GM19328 (cell line): ENCODE measurements at regions not wholly inside any gene's neighbourhood (a gene's known extent, or its start where the extent isn't known, plus 50 kb on each side); places are given as distances from the start of the nearest gene placed in this dataset.

ENCODE experiments used
- ATAC-seq: cut with Tn5 transposase; IDR thresholded peaks from one replicate; pipeline ENCODE4 v1.9.1; 2021; ENCODE audit warnings: mild to moderate bottlenecking, moderate library complexity; ENCODE audit not compliant: unreplicated experiment

DNA sequence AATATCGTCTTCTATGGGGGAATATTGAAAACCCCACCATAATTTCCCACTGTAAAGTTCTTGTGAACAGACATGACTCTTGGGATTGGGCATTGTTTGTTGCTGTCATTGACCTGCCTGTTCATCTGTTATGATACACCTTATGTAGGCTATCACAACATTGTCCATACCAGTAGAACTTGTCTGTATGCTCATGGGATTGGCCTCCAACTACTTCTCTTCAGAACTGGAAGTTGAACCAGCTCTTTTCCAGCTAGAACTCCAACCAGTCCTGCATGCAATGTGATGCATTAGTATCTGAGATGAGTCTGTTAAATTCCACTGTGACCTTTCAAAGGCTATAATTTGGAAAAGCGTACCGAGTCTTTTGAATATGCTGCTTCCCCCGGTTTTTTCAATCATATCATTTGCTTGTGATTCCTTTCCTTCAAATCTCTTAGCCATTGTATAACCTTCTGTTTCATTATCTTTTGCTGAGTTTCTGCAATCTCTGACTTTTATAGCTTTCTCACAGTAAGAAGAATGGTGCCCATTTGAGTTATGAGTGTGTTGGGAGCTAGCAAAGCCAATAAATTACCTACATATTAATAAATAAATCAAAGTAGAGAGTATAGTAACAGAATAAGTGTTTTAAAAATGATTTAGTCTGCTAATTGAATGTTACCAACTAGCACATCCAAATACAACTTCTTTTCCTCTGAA, 101.9 kb downstream of the PLK2 start:
- no peak for ATAC-seq

DNA sequence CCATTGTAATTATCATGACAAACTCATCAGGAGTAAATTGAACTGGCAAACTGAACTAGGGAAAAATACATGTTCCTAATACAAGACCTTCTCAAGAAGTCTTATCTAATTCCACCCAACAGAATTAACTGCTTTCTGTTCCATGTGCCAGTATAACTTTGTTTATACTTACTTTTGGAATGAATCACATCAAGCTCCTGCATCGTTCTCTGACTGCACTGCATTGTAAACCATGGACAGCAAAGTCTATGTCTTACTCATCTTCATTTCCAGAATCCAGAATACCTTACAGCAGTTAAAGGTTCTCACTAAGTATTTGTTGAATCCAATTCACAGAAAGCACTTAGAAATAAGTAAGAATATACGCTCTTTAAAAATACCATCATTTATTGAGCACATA, 102.8 kb downstream of the PLK2 start:
- no peak for ATAC-seq

DNA sequence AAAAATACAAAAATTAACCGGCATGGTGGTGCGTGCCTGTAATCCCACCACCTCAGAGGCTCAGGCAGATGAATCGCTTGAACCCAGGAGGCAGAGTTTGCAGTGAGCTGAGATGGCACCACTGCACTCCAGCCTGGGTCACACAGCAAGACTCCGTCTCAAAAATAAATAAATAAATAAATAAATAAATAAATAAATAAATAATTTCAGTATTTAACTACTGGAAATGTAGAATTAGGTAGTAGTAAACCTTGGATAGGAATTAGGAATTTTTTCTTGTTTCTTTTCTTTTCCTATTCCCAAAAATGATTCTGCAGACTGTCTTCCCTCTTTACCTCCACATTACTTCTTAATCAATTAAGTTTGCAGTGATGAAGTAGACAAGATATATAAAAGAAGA, 103.2 kb downstream of the PLK2 start:
- no peak for ATAC-seq

DNA sequence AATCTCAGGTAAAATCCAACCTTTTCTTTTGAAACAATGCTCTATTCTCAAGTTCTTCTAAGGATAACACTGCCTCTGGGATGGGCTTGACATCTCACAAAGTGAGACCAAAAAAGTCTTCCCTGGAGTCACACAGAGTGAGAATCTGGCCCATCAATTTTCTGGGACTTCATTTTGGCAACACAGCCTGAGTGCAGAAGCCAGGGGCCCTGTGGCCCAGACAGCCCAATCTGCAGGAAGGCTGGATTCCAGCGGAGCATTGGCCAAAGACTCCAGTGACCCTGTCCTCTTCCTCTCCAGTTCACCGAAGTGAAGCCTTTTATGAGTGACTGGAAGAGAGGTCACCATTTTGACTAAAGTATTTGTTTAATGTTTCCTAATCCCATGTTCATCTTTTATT, 105.1 kb downstream of the PLK2 start:
- no peak for ATAC-seq

DNA sequence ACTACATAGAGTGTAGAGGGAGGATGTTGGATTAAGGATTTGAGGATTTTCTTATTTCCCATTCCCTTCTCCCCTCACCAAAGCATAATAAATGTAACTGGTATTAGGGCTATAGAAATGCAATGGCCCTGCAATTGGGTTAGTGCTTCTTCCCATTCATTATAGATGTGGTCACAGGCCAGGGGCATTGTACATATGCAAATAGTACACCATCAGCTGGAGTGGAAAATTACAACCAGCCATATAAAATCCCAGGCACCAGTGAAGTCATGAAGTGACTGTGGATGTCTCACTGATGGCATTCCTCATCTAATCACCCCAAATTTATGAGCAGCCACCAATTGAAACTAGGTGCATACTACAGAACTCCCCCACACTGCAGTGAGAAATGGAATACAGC, 105.9 kb downstream of the PLK2 start:
- no peak for ATAC-seq

DNA sequence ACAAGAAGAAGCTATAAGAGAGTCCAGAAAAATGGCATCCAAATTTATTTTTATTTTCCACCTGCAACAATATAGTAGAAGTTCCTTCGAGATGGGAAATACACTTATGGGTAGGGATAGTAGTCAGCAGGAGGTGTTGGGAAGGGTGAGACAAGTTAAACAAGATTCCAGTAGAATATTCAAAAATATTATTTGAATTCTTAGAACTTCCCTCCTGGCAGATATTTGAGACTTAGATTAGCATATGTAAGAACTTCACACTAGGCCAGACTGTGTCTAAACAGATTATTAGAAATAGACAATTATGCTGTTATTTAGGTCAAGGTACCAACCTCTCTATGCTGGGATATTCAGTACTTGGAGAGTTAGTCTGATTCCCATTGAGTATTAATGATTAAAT, 108.7 kb downstream of the PLK2 start:
- ATAC-seq: no peak

DNA sequence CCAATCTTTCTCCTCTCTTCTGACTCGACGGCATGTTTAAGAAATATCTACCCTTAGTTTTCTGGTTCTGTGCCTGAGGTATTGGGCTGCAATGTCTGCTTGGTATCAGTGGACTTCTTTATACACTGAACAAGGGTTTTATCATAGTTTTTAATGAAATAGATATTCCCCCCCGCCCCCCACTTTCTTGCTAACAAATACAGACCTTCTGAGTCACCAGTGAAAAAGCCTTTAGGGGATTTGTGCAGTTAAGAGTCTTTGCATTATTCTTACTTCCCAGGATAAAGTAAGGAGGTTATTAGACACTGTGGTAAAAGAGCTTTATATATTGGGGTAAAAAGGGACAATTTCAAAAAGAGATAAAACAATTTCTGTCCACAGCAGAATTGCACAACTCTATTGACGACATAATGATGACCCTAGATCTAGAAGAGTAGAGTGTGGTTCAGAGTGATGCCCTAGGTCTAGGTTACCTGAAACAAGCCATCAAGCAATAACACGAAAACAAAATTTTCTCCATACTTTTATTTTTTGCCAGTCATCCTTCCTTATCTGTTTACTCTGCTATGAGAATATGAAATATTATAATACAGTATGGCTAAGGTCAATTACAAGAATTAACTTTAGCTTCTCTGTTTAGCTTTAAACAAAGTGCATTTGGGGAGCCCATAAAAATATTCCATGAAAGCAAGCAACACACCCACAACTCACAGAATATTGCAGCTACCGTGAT, 110.7 kb downstream of the PLK2 start:
- ATAC-seq: no peak

DNA sequence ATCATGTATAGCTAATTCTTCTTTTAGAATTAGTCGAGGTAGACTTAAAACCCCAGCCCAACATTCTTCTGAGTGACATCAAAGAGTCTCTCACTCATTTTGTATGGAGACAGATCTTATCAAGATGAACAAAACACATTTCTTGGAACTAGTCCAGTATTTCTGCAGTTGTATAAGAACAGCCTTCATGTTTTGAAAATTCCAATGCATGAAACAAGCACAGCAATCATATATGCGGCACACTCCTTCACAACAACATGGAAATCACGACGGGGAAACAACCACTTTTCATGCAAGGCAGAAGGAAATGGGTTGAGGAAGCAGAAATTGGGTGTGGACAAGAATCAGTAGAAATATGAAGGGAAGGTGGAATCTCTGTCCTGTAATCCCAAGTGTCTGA, 113.8 kb downstream of the PLK2 start:
- ATAC-seq: no peak

DNA sequence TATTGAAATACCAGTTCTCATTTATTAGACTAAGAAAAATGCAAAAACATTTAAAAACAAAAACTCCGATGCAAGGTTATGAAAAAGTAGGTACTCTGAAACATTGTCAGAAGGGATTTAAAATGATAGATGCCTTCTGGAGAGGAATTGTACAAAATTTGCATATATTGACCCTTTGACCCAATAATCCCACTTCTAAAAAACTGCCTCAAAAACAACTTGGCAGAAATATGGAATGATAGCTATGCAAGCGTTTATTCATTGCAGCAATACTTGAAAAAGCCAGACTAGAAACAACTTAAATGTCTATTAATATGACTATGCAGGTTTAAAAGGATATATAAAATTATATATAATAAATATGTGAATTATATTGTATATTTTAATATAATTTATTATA, 118.4 kb downstream of the PLK2 start:
- ATAC-seq: no peak

DNA sequence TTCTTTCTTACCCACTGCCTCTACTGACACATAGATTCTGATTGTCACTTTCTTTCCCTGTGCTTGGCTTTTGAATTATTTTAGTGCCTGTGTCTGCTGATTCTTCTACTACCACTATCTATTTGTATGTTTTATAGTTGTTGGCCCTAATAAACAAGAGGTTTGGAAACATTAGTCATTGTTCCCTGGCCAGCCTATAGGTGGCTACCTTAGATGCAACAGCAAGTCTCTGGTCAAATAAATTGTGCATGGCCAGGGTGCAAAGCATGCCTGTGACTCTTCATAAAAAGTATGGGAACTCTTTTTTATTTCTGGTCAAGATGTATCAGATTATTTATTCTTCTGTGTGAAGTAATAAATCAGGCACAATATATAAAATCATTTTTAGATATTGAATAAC, 124.4 kb downstream of the PLK2 start:
- no peak for ATAC-seq

DNA sequence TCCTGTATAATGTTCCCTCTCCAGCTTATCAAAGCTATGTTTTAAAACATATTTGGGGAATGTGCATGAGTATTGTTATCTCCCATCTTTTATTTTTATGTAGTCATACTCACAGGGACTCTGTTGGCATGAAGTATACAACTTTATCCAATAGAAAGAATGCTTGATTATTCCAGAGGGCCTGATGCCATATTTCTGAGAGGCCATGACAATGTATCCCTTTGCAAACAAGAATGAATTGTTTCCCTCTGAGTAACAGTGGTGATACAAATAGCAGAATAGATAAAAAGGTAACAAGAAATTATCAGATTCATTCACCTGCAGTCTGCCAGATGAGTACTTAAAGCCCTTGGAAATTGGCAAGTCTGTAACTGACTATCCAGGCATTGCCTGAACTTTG, 125.9 kb downstream of the PLK2 start:
- ATAC-seq: no peak

DNA sequence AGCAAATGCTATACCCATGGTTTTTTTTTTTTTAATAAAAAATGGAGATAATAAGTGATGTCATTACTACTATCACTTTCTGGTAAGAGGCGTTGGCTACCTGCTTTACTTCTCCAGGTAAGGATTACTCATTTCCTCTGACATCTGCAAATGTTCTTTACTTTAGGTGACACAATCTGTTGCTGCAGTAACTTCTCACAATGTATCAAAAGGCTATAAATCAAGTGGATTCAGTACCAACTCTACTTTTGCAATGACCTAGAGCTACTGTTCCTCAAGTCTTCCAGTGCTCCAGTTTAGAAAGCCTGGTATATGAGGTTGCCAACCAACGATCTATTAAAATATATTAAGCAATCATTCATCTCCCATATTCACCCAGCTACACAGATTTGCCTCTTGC, 129.1 kb downstream of the PLK2 start:
- no peak for ATAC-seq

DNA sequence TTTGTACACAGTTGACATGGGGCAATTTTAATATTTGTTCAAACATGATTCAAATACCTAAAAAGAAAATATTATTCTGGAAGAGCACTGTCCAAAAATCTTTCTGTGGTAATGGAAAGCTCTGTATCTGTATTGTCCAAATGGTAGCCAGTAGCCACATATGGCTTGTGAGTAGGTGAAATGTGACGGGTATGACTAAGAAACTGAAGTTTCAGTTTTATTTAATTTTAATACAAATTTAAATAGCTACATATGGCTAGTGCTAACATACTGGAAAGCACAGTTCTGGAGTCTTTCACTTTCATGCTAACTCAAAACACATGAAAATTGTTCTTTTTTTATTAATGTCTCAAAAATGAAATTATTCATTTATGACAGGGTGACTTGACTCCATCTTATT, 132.6 kb downstream of the PLK2 start:
- no peak for ATAC-seq

DNA sequence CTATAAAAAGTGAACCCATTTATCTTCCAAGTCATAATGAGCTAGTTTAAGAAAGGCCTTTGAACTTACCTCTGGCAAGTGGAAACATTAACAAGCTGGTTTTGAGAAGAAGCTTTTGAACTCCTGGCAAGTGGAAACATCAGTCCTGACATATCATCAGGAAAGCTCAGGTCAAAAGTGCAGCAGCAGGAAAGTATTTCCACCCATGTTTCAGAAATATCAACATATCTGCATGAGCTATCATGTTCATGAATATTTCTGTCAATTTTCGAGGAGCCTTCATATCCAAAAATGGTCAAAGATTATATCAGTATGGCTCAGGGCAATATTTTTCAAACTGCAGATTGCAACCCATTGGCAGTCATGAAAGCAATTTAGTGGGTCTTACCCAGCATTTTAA, 133.9 kb downstream of the PLK2 start:
- no peak for ATAC-seq

DNA sequence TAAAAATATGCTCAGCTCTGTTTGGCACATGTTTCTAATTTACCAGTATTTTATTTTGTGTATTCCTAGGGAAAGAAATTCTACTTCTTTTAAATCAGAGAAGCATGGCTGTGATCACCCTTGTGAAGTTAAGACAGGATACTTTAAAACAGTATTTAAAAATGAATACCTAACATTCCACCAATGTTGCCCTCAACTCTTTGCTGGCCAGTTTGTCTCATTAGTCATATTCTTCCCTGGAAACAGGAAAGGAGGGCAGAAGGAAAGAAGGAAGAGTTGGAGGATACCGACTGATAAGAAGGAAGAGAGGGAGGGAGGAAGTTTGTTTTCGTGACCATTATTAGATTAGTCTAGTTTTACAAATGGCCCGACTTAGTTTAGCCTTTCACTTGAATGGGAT, 137.4 kb downstream of the PLK2 start:
- no peak for ATAC-seq

DNA sequence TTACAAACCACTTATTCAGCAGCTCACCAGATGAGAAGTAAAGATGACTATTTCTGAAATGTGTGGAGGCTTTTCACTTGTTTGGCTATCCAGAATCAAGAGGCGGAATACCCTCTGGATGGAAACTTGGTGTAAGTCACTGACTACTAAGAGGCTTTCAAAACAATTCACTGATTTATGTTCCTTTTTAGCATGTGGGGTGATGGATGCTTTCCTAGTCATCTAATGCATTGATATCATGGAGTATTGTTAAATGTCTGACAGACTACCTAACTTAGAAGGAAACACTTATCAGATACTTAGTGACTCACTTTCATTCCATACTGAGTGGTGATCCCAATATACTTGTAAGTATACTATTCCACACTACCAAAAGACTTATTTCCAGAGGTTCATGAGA, 141.4 kb downstream of the PLK2 start:
- ATAC-seq: no peak

DNA sequence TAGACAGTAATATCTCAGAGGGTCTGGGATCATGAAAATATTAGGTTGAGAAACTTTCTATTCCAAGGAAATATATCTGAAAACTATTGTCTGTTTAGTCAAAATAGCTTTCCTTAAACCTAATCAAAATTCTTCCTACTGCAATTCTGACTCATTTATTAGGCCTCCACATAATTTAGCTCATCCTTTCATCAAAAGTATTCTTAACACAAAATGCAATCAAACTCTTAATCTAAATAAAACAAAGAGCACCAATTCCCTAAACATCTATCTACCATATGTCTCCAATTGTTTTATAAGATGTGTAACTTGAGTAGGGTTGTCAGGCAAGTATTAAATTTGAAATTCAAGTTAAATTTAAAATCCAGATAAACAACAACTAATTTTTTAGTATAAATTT, 142.1 kb downstream of the PLK2 start:
- ATAC-seq: no peak

DNA sequence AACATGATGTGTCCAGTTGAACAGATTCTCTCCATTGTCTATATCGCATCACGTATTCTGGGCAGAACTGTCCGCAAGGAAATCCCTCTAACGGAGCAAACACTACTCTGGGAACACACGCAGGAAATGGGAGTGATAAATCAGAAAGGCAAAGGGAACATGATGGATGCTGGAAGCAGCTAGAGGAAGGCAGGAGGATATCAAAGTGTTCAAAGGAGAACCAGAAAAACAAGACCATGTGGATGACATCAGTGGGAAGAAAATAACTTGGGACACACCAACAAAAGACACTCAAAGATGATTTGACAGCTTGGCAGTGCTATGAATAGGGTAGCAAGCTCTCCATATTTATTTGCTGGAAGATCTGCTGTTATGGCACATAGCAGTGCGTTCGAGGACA, 142.9 kb downstream of the PLK2 start:
- ATAC-seq: no peak

DNA sequence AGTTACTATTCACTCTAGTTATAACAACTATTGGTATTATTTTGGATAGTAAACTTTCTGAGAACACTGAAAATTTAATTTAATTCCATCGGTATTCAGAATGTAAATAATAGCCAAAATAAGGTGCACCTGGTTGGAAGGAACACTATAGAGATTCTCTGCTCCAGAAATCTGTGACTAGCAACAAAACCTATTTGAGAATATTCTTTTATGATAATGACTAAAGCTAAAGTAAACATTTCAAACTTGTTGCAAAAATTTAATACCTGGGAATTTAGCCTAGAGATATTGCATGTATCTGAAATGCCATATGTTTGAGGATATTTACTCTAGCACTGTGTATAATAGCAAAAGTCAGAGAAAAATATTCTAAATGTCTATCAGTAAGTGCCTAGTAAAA, 144.1 kb downstream of the PLK2 start:
- no peak for ATAC-seq

DNA sequence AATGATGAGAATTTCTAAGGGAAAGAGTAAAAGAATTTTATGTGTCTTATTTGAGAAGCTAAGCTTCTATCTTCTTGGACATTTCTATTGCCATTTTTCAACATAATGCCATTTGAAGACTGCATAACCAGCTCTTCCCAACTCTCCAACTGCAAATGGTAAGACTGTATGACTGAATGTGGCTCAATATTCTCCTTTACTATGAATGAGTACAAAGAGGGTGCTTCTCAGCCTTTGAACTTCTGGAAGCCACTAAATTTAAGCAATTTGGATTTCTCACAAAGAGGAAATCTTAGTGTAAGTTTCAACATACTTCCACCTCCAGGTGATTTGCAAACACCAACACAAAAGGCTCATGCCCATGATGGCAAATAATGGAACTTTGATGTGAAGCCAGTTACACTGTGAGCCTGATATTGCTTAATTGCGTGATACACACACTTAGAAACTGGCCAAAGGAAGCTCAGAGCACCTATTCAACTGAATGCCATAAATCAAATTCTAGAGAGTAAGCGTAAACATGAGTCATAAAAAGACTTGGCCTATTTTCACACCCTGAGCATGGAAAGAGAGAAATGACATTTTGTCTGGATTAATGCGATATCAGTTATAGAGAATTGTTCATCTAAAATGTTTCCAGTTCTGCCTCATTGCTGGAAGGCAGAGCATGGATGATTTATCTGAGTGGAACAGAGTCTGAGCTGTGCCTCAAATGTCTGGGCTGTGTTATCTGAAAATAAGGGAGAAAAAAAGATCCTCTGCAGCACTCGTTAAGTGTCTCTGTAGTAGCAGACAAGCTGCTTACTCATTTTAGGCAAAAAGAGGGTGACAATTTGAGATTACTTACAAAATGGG, 145.3 kb downstream of the PLK2 start:
- ATAC-seq: no peak

DNA sequence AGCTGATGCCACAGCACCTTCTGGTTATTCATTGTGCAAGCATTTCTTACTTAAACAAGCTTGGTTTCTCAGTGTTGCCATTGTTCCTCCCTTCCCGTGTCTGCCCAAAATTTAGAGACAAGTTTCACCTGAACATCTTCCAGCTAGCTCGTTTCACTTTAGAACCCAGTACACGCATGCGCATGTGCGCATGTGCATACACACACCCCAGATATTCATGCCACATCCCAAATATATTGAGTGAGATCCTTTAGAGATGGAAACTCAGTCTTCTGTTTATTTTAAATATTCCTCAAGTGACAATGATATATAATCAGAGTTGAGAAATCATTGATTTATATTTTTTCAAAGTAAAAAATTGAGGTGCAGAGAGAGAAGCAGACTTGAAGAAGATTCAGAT, 147.6 kb downstream of the PLK2 start:
- no peak for ATAC-seq

DNA sequence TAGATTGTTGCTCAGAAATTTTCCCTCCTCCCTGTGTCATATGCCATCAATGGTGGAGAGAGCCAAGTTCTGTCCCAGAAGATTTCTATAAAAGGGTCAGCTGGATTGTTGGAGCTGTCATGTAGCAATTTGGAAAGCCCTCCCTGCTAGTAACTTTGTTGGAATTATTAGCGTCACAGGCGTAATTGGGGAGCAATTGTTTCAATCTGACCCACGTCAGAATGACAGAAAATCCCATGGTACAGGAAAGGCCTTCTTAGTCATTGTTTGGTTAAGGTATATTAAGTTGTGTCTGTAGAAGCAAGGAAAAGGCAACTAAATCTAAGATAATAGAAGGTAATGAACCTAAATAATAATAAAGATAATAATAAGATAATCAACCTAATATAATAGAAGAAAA, 148.4 kb downstream of the PLK2 start:
- ATAC-seq: no peak
